ENCODE measurements at regions not wholly inside any gene's neighbourhood (a gene's known extent, or its start where the extent isn't known, plus 50 kb on each side); places are given as distances from the start of the nearest gene placed in this dataset.
A peak's percentile ranks its signal among the peaks of the same experiment; 100 is the strongest.
"Not testable (repeated sequence)": the region's sequence is repeated elsewhere in the genome, so short reads cannot be mapped to it uniquely, and the experiment has no call there.

GRCh38 chr5:83001796-83002381 is 75.3 kb downstream of the TMEM167A start:
- no peak for DNase-seq

- DNase-seq = no peak
These were observed 76.3 kb downstream of the TMEM167A start for GRCh38 chr5:83000922-83001321.

- DNase-seq = no peak
These were observed 76.8 kb downstream of the TMEM167A start for GRCh38 chr5:83000428-83000827.

- DNase-seq = no peak
These were observed 83.8 kb downstream of the TMEM167A start for GRCh38 chr5:82993416-82993815.

GRCh38 chr5:82992646-82993045 is 84.5 kb downstream of the TMEM167A start:
- DNase-seq = no peak

GRCh38 chr5:82991678-82992323 is 85.4 kb downstream of the TMEM167A start:
- no peak for DNase-seq

GRCh38 chr5:82991059-82991458 is 86.1 kb downstream of the TMEM167A start:
- DNase-seq = no peak

- no peak for DNase-seq
These were observed 90.0 kb downstream of the TMEM167A start for GRCh38 chr5:82987188-82987587.

GRCh38 chr5:82986404-82986803 is 90.8 kb downstream of the TMEM167A start:
- no peak for DNase-seq

GRCh38 chr5:82985763-82986162 is 91.4 kb downstream of the TMEM167A start:
- DNase-seq = no peak

- no peak for DNase-seq
These were observed 92.1 kb downstream of the TMEM167A start for GRCh38 chr5:82984786-82985735.

GRCh38 chr5:82982846-82983245 is 94.3 kb downstream of the TMEM167A start:
- no peak for DNase-seq

GRCh38 chr5:82976887-82977286 is 100.3 kb downstream of the TMEM167A start:
- DNase-seq = not testable (repeated sequence)

GRCh38 chr5:82975812-82976211 is 101.4 kb downstream of the TMEM167A start:
- peak; percentile 5 for DNase-seq

- DNase-seq = peak; percentile 8
These were observed 101.8 kb downstream of the TMEM167A start for GRCh38 chr5:82975396-82975795.

GRCh38 chr5:82974346-82974745 is 102.8 kb downstream of the TMEM167A start:
- not testable (repeated sequence) for DNase-seq

- no peak for DNase-seq
These were observed 105.3 kb downstream of the TMEM167A start for GRCh38 chr5:82971901-82972300.

GRCh38 chr5:82971034-82971806 is 106.0 kb downstream of the TMEM167A start:
- DNase-seq = not testable (repeated sequence)

- peak; percentile 58 for DNase-seq
These were observed 107.8 kb downstream of the TMEM167A start for GRCh38 chr5:82969221-82969976.

- no peak for DNase-seq
These were observed 110.1 kb downstream of the TMEM167A start for GRCh38 chr5:82967072-82967471.

- no peak for DNase-seq
These were observed 117.7 kb downstream of the TMEM167A start for GRCh38 chr5:82959466-82959865.

GRCh38 chr5:82956600-82956999 is 120.6 kb downstream of the TMEM167A start:
- no peak for DNase-seq
